Mucosa of descending colon (tissue), 3 donors: ENCODE measurements at regions not wholly inside any gene's neighbourhood (a gene's known extent, or its start where the extent isn't known, plus 50 kb on each side); places are given as distances from the start of the nearest gene placed in this dataset.

Experiments
- ATAC-seq: fragments of 200-7000 bp; cut with Tn5 transposase; one replicate; pipeline ENCODE4 v1.9.1; 2020; ENCODE audit warnings: mild to moderate bottlenecking, moderate library complexity
- DNase-seq, 3 donors: peaks; one replicate each; pipeline ENCODE4 v3.0.0-alpha.2; 2020
- H3K36me3 ChIP-seq: fragments of 200-600 bp; one replicate; pipeline ENCODE4 v1.8.0; 2021; ENCODE audit warnings: low read depth, mild to moderate bottlenecking
- H3K4me1 ChIP-seq: fragments of 200-600 bp; one replicate; pipeline ENCODE4 v1.8.0; 2021; ENCODE audit warnings: low read depth, mild to moderate bottlenecking
- H3K4me3 ChIP-seq: fragments of 200-600 bp; one replicate; pipeline ENCODE4 v1.8.0; 2021; ENCODE audit warnings: mild to moderate bottlenecking
- H3K9me3 ChIP-seq: fragments of 200-600 bp; one replicate; pipeline ENCODE4 v1.8.0; 2021; ENCODE audit warnings: mild to moderate bottlenecking
- intact Hi-C, 2 donors: fragments of 100-400 bp; cut with DNase I in 1 of 2; cut with micrococcal nuclease in 1 of 2; formaldehyde crosslinking; loops; one replicate each; pipeline versions ENCODE4 v1.11.0 to v1.11.1; 2022; cut with DNase I, micrococcal nuclease
- TF ChIP-seq, protein P1 (sequence below): fragments of 200-600 bp; IDR thresholded peaks from one replicate; pipeline ENCODE4 v1.8.0; 2022; ENCODE audit warnings: antibody characterized with exemption, mild to moderate bottlenecking
- donor health status: DM: no; HTN: no; CAD: no; lungs with moderate emphysema.
- donor health status: DM: no; HTN: no; CAD: no.
- donor health status: DM: no; HTN: yes; CAD: no.

DNA sequence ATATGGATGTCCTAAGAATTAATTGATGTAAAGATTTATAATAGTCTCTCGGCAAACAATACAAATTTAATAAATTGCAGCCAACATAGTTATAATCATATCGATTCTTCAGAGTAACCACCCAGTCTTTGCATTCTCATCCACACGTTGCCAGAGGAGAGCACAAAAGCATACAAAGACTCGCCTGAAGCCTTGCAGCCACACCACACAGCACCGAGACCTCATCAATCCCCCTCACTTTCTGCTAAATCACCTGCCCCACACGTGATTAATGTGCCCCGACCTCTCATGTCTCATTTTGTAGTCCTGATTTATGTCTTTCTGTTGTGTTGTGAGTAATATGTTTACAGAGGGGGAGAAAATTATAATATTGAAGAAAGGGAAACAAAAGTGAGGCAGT is 510.4 kb downstream of the TRIML1 start:
- Histone ChIP-seq H3K36me3 (no peaks in the 10 kb centered on the region), H3K4me3 (no peak overlapping the region), H3K9me3 (peaks cover 4% of the 10 kb centered on the region), H3K4me1 (no peaks in the 10 kb centered on the region)
- intact Hi-C loops = no loop called here
- ATAC-seq (no peak), DNase-seq (no peak)
- TF ChIP-seq, protein P1, sequence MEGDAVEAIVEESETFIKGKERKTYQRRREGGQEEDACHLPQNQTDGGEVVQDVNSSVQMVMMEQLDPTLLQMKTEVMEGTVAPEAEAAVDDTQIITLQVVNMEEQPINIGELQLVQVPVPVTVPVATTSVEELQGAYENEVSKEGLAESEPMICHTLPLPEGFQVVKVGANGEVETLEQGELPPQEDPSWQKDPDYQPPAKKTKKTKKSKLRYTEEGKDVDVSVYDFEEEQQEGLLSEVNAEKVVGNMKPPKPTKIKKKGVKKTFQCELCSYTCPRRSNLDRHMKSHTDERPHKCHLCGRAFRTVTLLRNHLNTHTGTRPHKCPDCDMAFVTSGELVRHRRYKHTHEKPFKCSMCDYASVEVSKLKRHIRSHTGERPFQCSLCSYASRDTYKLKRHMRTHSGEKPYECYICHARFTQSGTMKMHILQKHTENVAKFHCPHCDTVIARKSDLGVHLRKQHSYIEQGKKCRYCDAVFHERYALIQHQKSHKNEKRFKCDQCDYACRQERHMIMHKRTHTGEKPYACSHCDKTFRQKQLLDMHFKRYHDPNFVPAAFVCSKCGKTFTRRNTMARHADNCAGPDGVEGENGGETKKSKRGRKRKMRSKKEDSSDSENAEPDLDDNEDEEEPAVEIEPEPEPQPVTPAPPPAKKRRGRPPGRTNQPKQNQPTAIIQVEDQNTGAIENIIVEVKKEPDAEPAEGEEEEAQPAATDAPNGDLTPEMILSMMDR = no peak

DNA sequence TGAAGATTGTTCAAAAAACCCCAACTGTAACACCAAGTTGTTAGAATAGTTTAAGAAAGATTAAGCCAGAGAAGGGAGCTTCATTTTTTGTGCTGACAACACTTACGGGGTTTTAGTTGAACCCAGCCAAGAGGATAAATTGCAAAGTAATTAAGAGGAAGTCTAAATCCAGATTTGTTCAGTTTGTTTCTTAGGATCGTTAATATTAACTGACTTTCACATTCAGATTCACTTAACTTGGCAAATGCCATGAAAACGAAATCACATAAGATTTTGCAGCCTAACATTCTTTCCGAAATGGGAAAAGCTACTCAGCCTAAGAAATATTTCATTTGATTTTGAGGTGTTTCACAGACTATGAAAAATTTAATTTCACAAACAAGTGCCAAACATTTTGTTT is 511.3 kb downstream of the TRIML1 start:
- TF ChIP-seq, protein P1 = no peak
- no peaks in the 10 kb centered on the region for H3K4me1 ChIP-seq

DNA sequence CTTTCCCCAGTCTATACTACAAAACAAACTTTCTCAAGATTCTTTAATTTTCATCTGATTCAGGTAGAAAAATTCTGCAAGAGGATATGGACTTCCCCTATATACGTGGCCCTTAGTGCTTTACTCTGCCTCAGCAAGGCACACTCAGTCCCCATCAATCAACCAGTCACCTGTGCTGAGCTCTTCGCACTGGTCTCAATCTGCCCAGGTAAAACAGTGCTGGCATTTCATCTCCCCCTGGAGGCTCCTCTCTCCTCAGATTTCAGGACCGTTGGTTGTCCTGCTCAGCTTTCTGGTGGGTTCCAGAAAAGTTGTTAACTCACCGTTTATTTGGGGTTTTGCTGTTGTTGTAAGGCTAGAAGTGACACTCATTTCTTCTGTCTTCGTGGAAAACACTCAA is 518.1 kb downstream of the TRIML1 start:
- no peak overlapping the region for H3K4me3 ChIP-seq
- no peaks in the 10 kb centered on the region for H3K36me3 ChIP-seq
- H3K9me3 ChIP-seq = peaks cover 32% of the 10 kb centered on the region
- TF ChIP-seq, protein P1 = no peak
- intact Hi-C loops = no loop called here
- DNase-seq = no peak
- H3K4me1 ChIP-seq = no peaks in the 10 kb centered on the region
- ATAC-seq = no peak

More for the DNA sequence above, 511.3 kb downstream of the TRIML1 start:
- H3K9me3 ChIP-seq = peaks cover 4% of the 10 kb centered on the region
- no peak for ATAC-seq
- H3K36me3 ChIP-seq = no peaks in the 10 kb centered on the region
- no peak overlapping the region for H3K4me3 ChIP-seq
- DNase-seq = no peak
- intact Hi-C loops = no loop called here

DNA sequence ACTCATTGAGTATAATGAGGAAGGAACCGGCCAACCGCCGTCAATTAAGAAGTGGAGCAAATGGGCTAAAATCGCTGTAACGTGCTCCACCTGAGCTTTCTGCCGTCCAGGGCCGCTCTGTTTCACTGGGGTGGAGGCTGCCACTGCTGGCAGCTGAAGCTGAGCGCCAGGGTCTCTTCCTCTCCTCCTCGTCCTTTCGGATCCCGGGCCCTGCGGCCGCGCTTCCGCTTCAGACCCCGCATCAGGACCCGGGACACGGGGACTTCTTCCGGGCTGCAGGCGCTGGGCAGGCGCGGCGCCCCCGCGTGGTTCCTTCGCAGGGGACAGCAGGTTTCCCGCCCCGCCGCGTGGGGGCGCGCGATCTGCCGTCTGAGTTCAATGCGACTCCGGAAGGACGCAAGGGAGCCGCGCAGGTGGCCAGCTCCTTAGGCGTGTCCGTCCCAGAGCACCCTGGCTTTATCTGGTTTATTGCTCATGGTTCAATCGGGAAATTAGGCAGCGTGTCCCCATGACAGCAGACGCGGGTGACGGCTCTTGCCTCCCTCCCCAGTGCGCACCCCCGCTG is 519.8 kb downstream of the TRIML1 start:
- DNase-seq (no peak), ATAC-seq (no peak)
- no peak overlapping the region for H3K4me3 ChIP-seq
- H3K4me1 ChIP-seq = no peaks in the 10 kb centered on the region
- TF ChIP-seq, protein P1 = no peak
- intact Hi-C loops = no loop called here
- no peaks in the 10 kb centered on the region for H3K36me3 ChIP-seq
- peaks cover 29% of the 10 kb centered on the region for H3K9me3 ChIP-seq

DNA sequence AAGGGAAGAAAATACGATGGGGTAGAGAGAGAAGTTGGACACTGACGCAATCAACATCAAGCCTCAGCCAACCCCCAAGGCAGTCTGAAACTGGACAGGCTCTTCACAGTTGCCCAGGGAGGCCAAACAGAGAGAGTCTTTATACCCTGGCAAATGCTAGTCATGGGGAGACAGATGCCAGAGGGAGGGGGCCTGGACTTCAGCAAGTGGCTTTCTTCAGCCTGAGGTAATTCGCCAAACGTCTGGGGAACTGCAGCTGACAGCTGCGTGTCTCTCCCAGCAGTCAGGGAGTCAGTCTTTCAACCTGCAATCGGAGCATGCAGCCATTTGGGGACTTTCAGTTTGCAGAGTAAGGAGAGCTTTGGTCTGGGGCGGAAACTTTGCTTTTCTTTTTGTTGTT is 521.6 kb downstream of the TRIML1 start:
- intact Hi-C loops = no loop called here
- no peak for ATAC-seq

More for the DNA sequence above, 521.6 kb downstream of the TRIML1 start:
- no peaks in the 10 kb centered on the region for H3K4me1 ChIP-seq
- no peaks in the 10 kb centered on the region for H3K36me3 ChIP-seq
- TF ChIP-seq, protein P1 = no peak
- DNase-seq = no peak
- no peak overlapping the region for H3K4me3 ChIP-seq
- H3K9me3 ChIP-seq = peaks cover 29% of the 10 kb centered on the region
